ENCODE measurements at regions not wholly inside any gene's neighbourhood (a gene's known extent, or its start where the extent isn't known, plus 50 kb on each side); places are given as distances from the start of the nearest gene placed in this dataset.

DNA sequence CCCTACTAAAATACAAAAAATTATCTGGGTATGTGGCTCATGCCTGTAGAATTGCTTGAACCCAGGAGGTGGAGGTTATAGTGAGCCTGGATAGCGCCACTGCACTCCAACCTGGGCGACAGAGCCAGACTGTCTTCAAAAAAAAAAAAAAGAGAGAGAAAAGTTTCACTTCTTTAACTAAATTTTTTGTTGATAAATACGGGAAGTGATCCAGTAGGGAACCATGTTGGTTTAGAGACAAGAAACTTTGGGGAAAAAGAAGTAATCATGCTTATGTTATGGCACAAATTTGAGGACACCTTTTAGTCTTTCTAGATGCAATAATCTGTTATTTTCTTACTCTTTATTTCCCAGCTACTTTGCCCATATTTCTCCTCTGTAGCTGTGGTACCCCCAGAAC is 309.7 kb downstream of the TYW1 start:
- TF ChIP-seq, protein P1, sequence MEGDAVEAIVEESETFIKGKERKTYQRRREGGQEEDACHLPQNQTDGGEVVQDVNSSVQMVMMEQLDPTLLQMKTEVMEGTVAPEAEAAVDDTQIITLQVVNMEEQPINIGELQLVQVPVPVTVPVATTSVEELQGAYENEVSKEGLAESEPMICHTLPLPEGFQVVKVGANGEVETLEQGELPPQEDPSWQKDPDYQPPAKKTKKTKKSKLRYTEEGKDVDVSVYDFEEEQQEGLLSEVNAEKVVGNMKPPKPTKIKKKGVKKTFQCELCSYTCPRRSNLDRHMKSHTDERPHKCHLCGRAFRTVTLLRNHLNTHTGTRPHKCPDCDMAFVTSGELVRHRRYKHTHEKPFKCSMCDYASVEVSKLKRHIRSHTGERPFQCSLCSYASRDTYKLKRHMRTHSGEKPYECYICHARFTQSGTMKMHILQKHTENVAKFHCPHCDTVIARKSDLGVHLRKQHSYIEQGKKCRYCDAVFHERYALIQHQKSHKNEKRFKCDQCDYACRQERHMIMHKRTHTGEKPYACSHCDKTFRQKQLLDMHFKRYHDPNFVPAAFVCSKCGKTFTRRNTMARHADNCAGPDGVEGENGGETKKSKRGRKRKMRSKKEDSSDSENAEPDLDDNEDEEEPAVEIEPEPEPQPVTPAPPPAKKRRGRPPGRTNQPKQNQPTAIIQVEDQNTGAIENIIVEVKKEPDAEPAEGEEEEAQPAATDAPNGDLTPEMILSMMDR (conservative IDR thresholded peaks at IDR 0.05; ENCODE audit: low read length) = no peak
- TF ChIP-seq EZH2phosphoT487 (IDR thresholded peaks at IDR 0.05; ENCODE audit: borderline replicate concordance) = no peak
